Astrocyte (in vitro differentiated cells and primary cell): ENCODE measurements at regions not wholly inside any gene's neighbourhood (a gene's known extent, or its start where the extent isn't known, plus 50 kb on each side); places are given as distances from the start of the nearest gene placed in this dataset.

Experiments
- EZH2 ChIP-seq: IDR thresholded peaks from 2 replicates; pipeline ENCODE4 v1.6.1; 2012; ENCODE audit warnings: mild to moderate bottlenecking, low read length, inconsistent platforms; ENCODE audit not compliant: insufficient read depth
- TF ChIP-seq, protein P1 (sequence below): IDR thresholded peaks from 2 replicates; pipeline ENCODE4 v1.5.1; 2011; ENCODE audit warnings: low read depth, mild to moderate bottlenecking, inconsistent platforms, low read length, moderate library complexity; ENCODE audit not compliant: insufficient read depth

GRCh38 chr7:121570365-121570764, 174.3 kb upstream of the FAM3C start:
- TF ChIP-seq, protein P1, sequence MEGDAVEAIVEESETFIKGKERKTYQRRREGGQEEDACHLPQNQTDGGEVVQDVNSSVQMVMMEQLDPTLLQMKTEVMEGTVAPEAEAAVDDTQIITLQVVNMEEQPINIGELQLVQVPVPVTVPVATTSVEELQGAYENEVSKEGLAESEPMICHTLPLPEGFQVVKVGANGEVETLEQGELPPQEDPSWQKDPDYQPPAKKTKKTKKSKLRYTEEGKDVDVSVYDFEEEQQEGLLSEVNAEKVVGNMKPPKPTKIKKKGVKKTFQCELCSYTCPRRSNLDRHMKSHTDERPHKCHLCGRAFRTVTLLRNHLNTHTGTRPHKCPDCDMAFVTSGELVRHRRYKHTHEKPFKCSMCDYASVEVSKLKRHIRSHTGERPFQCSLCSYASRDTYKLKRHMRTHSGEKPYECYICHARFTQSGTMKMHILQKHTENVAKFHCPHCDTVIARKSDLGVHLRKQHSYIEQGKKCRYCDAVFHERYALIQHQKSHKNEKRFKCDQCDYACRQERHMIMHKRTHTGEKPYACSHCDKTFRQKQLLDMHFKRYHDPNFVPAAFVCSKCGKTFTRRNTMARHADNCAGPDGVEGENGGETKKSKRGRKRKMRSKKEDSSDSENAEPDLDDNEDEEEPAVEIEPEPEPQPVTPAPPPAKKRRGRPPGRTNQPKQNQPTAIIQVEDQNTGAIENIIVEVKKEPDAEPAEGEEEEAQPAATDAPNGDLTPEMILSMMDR: no peak
- TF ChIP-seq EZH2: no peak
